H1 (cell line): ENCODE measurements at regions not wholly inside any gene's neighbourhood (a gene's known extent, or its start where the extent isn't known, plus 50 kb on each side); places are given as distances from the start of the nearest gene placed in this dataset.

Source experiments
- EGR1 ChIP-seq: IDR thresholded peaks from 2 replicates; pipeline ENCODE4 v1.6.1; 2011; ENCODE audit warnings: low read depth, low read length, borderline replicate concordance
- TF ChIP-seq, protein P1 (sequence below): IDR thresholded peaks from 2 replicates; pipeline ENCODE4 v1.6.1; 2012; ENCODE audit warnings: inconsistent platforms

DNA sequence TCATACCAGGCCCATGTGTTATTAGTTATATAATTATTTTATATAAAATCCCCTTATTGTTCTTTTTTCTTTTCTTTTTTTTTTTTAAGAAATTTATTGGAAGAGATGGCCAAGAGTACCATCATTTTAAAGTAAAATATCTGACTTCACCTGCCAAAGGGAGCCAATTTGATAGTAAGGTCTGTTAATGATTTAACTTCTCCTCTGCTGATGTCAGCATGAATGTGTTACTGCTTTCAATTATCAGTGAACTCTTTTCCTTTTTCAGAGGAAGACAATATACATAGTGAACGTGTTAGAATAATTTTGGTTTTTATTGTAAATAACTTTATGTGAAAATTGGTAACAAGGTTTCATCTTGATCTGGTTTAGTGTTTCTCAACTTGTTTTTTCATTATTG, 409.6 kb downstream of the SH3GL2 start (continued):
- TF ChIP-seq, protein P1, sequence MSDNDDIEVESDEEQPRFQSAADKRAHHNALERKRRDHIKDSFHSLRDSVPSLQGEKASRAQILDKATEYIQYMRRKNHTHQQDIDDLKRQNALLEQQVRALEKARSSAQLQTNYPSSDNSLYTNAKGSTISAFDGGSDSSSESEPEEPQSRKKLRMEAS = no peak
- TF ChIP-seq EGR1 = no peak
